Spinal cord (tissue), 9 donors: ENCODE measurements at regions not wholly inside any gene's neighbourhood (a gene's known extent, or its start where the extent isn't known, plus 50 kb on each side); places are given as distances from the start of the nearest gene placed in this dataset.
A peak's percentile ranks its signal among the peaks of the same experiment; 100 is the strongest.
"Not testable (repeated sequence)": the region's sequence is repeated elsewhere in the genome, so short reads cannot be mapped to it uniquely, and the experiment has no call there.

ENCODE experiments used
- DNase-seq, 6 donors: peaks; one replicate each; pipeline versions ENCODE4 v3.0.0 to v3.0.0-alpha.2; 2013 to 2015; ENCODE audit warnings: low spot score in 6 of 6, low read depth in 4 of 6
- H3K27ac ChIP-seq: one replicate; pipeline ENCODE4 v1.5.1; 2013; ENCODE audit warnings: low read depth, low read length, control low read depth
- H3K27me3 ChIP-seq: one replicate; pipeline ENCODE4 v1.6.1; 2013; ENCODE audit warnings: low read length; ENCODE audit not compliant: control insufficient read depth, insufficient read depth
- H3K36me3 ChIP-seq: one replicate; pipeline ENCODE4 v1.6.1; 2013; ENCODE audit warnings: low read length; ENCODE audit not compliant: control insufficient read depth, insufficient read depth
- H3K4me1 ChIP-seq: one replicate; pipeline ENCODE4 v1.6.1; 2013; ENCODE audit warnings: low read length; ENCODE audit not compliant: control insufficient read depth, insufficient read depth
- H3K4me3 ChIP-seq: one replicate; pipeline ENCODE4 v1.5.1; 2013; ENCODE audit warnings: low read depth, low read length, control low read depth
- H3K9me3 ChIP-seq: one replicate; pipeline ENCODE4 v1.6.1; 2013; ENCODE audit warnings: low read length; ENCODE audit not compliant: control insufficient read depth, insufficient read depth
- WGBS: methylation state at CpG from one replicate; pipeline ENCODE4 v1.1.5; 2013; ENCODE audit warnings: missing lambda C conversion rate; ENCODE audit not compliant: insufficient coverage; 5-methylcytosine and 5-hydroxymethylcytosine counted together
- donor health status: healthy.

- WGBS, result no CpG with 5 or more reads among the region's 2 CpGs
- no peak for DNase-seq
- Histone ChIP-seq H3K4me3 (no peak overlapping the region), H3K4me1 (no peaks in the 10 kb centered on the region), H3K27ac (no peak overlapping the region), H3K9me3 (peaks cover 8% of the 10 kb centered on the region), H3K36me3 (no peaks in the 10 kb centered on the region), H3K27me3 (no peaks in the 10 kb centered on the region)
These were observed 1758.2 kb upstream of the RAG2 start for GRCh38 chr11:38356255-38356654.

GRCh38 chr11:38345286-38345685 lies 1747.2 kb upstream of the RAG2 start:
- no CpG with 5 or more reads among the region's 3 CpGs for WGBS
- no peak overlapping the region for H3K27ac ChIP-seq
- H3K9me3 ChIP-seq, result no peaks in the 10 kb centered on the region
- no peak for DNase-seq
- H3K36me3 ChIP-seq, result no peaks in the 10 kb centered on the region
- H3K4me3 ChIP-seq, result no peak overlapping the region
- H3K4me1 ChIP-seq, result no peaks in the 10 kb centered on the region
- H3K27me3 ChIP-seq, result no peaks in the 10 kb centered on the region

GRCh38 chr11:38341612-38342011 lies 1743.6 kb upstream of the RAG2 start:
- H3K4me1 ChIP-seq, H3K4me3 ChIP-seq, H3K9me3 ChIP-seq, DNase-seq, H3K27me3 ChIP-seq, H3K36me3 ChIP-seq, H3K27ac ChIP-seq: not testable (repeated sequence)
- WGBS, result no CpG with 5 or more reads among the region's 2 CpGs

- DNase-seq, result peak in 1 of 6 donors; percentile 6
- Histone ChIP-seq H3K36me3 (no peaks in the 10 kb centered on the region), H3K27me3 (no peaks in the 10 kb centered on the region), H3K4me3 (no peak overlapping the region), H3K9me3 (no peaks in the 10 kb centered on the region), H3K27ac (no peak overlapping the region), H3K4me1 (no peaks in the 10 kb centered on the region)
- 75% methylated on average over 2 of the region's 8 CpGs for WGBS
These were observed 1741.9 kb upstream of the RAG2 start for GRCh38 chr11:38339835-38340440.

- not testable (repeated sequence) for H3K27me3 ChIP-seq, H3K36me3 ChIP-seq, H3K4me1 ChIP-seq, H3K4me3 ChIP-seq, H3K27ac ChIP-seq, H3K9me3 ChIP-seq, DNase-seq
- 80% methylated on average over 2 of the region's 5 CpGs for WGBS
These were observed 1740.0 kb upstream of the RAG2 start for GRCh38 chr11:38338022-38338421.

- Histone ChIP-seq H3K27ac (no peak overlapping the region), H3K27me3 (no peaks in the 10 kb centered on the region), H3K4me3 (no peak overlapping the region), H3K36me3 (no peaks in the 10 kb centered on the region), H3K9me3 (no peaks in the 10 kb centered on the region), H3K4me1 (no peaks in the 10 kb centered on the region)
- WGBS, result no CpG with 5 or more reads among the region's 3 CpGs
- DNase-seq, result no peak
These were observed 1734.0 kb upstream of the RAG2 start for GRCh38 chr11:38332046-38332445.

- Histone ChIP-seq H3K36me3 (no peaks in the 10 kb centered on the region), H3K27me3 (no peaks in the 10 kb centered on the region), H3K4me1 (no peaks in the 10 kb centered on the region), H3K4me3 (no peak overlapping the region), H3K27ac (no peak overlapping the region), H3K9me3 (no peaks in the 10 kb centered on the region)
- 69% methylated on average over 2 of the region's 3 CpGs for WGBS
- no peak for DNase-seq
These were observed 1732.5 kb upstream of the RAG2 start for GRCh38 chr11:38330578-38330977.

- 68% methylated on average over 2 of the region's 3 CpGs for WGBS
These were observed 1726.1 kb upstream of the RAG2 start for GRCh38 chr11:38323961-38324761.

GRCh38 chr11:38315151-38315550 lies 1717.1 kb upstream of the RAG2 start:
- 100% methylated on average over 1 of the region's 1 CpG for WGBS
- DNase-seq, result no peak
- Histone ChIP-seq H3K36me3 (no peaks in the 10 kb centered on the region), H3K4me1 (no peaks in the 10 kb centered on the region), H3K27ac (no peak overlapping the region), H3K4me3 (no peak overlapping the region), H3K27me3 (no peaks in the 10 kb centered on the region), H3K9me3 (peaks cover 2% of the 10 kb centered on the region)

More at GRCh38 chr11:38323961-38324761, 1726.1 kb upstream of the RAG2 start:
- H3K36me3 ChIP-seq, result no peaks in the 10 kb centered on the region
- no peak overlapping the region for H3K27ac ChIP-seq
- H3K9me3 ChIP-seq, result no peaks in the 10 kb centered on the region
- H3K4me1 ChIP-seq, result no peaks in the 10 kb centered on the region
- H3K27me3 ChIP-seq, result no peaks in the 10 kb centered on the region
- no peak overlapping the region for H3K4me3 ChIP-seq
- DNase-seq, result no peak

GRCh38 chr11:38307455-38307854 lies 1709.4 kb upstream of the RAG2 start:
- WGBS, result no CpG with 5 or more reads among the region's 1 CpG
- Histone ChIP-seq H3K27me3 (no peaks in the 10 kb centered on the region), H3K36me3 (no peaks in the 10 kb centered on the region), H3K27ac (no peak overlapping the region), H3K4me1 (no peaks in the 10 kb centered on the region), H3K4me3 (no peak overlapping the region), H3K9me3 (no peaks in the 10 kb centered on the region)
- no peak for DNase-seq
